T-helper 22 cell (primary cell): ENCODE measurements at regions not wholly inside any gene's neighbourhood (a gene's known extent, or its start where the extent isn't known, plus 50 kb on each side); places are given as distances from the start of the nearest gene placed in this dataset.
A peak's percentile ranks its signal among the peaks of the same experiment; 100 is the strongest.
"Not testable (repeated sequence)": the region's sequence is repeated elsewhere in the genome, so short reads cannot be mapped to it uniquely, and the experiment has no call there.

Source experiments
- DNase-seq: peaks from one replicate; pipeline ENCODE4 v3.0.0-alpha.2; 2020; ENCODE audit warnings: low read depth

DNA sequence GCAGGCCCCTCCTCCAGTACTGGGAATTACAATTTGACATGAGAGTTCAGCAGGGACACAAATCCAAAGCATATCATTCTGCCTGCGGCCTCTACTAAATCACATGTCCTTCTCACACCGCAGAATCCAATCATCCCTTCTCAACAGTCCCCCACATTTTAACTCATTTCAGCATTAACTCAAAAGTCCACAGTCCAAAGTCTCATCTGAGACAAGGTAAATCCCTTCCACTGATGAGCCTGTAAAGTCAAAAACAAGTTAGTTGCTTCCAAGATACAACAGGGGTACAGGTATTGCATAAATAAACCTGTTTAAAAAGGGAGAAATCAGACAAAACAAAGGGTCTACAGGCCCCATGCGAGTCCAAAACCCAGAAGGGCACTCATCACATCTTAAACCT lies 64.0 kb downstream of the EBNA1BP2 start:
- no peak for DNase-seq

DNA sequence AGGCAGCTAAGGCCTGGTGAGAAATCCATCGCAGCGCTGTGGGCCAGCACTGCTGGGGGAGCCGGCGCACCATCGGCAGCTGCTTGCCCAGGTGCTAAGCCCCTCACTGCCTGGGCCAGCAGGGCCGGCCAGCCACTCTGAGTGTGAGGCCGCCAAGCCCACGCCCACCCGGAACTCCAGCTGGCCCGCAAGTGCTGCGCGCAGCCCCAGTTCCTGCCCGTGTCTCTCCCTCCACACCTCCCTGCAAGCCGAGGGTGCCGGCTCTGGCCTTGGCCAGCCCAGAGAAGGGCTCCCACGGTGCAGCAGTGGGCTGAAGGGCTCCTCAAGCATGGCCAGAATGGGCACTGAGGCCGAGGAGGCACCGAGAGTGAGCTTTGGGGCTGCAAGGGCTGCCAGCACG lies 64.4 kb downstream of the EBNA1BP2 start:
- no peak for DNase-seq

DNA sequence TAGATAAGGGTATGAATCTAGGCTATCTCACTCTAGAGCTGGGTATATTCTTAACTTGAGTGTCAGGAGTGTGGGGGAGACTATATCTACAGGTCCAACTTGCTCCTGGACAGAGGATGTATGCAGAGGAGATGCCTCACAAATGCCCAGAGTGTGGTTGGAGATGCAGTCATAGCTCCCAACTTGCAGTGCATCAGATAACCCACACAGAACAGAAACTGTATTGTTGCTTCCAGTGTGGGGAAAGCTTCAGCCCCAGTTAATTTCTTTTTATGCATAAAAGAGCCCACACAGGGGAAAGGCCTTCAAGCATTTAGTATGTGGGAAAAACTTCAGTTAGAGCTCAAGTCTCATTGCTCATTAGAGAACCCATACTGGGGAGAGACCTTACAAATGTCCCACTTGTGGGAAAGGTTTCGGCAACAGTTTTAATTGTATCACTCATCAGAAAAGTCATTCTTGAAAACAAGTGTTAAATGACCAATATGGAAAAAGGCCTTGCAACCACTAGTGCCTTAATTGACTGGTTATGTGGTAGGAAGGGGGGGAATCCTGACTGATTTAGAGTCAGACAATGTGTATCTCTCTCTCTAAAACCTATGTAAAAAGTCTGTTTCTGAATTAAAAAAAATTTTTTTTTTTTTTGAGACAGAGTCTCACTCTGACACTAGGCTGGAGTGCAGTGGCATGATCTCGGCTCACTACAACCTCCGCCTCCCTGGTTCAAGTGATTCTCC lies 67.9 kb downstream of the EBNA1BP2 start:
- no peak for DNase-seq

DNA sequence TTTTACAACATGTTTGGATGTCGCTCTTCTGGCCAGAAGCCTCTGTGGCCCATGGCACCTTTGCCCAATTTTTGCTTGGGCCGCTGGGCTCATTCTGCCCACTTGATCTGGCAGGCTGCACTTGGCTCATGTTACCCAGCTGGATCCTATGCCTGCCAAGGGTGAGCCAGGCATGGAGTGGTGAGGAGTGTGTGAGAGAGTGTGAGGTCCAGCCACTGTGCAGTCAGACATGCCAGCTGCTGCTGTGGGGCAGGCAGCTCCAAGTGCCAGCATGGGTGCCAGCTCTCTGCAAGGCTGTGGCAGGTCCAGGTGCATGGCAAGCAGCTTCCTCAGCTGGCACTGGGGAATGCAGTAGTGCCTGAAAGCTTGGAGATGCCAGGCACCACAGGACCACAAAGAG lies 71.0 kb downstream of the EBNA1BP2 start:
- no peak for DNase-seq

DNA sequence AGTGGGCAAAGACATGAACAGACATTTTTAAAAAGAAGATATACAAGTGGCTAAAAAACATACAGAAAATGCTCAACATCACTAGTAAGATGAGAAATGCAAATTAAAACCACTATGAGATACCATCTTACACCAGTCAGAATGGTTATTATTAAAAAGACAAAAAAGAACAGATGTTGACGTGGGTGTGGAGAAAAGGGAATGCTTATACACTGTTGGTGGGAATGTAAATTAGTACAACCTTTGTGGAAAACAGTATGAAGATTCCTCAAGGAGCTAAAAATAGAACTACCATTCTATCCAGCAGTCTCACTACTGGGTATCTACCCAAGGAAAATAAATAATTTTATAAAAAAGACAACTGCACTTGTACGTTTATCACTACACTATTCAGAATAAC lies 73.9 kb downstream of the EBNA1BP2 start:
- DNase-seq = no peak

DNA sequence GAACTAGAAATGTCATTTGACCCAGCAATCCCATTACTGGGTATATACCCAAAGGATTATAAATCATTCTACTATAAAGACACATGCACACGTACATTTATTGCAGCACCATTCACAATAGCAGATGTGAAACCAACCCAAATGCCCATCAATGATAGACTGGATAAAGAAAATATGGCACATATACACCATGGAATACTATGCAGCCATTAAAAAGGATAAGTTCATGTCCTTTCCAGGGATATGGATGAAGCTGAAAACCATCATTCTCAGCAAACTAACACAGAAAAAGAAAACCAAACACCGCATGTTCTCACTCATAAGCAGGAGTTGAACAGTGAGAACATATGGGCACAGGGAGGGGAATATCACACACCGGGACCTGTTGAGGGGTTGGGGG lies 75.6 kb downstream of the EBNA1BP2 start:
- DNase-seq = not testable (repeated sequence)

DNA sequence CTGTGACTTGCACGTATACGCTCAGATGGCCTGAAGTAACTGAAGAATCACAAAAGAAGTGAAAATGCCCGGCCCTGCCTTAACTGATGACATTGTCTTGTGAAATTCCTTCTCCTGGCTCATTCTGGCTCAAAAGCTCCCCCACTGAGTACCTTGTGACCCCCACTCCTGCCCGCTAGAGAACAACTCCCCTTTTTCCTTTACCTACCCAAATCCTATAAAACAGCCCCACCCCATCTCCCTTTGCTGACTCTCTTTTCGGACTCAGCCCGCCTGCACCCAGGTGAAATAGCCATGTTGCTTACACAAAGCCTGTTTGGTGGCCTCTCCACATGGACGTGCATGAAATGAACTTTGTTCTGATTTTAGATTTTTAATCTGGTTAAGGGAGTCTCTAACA lies 81.3 kb downstream of the EBNA1BP2 start:
- DNase-seq = not testable (repeated sequence)

DNA sequence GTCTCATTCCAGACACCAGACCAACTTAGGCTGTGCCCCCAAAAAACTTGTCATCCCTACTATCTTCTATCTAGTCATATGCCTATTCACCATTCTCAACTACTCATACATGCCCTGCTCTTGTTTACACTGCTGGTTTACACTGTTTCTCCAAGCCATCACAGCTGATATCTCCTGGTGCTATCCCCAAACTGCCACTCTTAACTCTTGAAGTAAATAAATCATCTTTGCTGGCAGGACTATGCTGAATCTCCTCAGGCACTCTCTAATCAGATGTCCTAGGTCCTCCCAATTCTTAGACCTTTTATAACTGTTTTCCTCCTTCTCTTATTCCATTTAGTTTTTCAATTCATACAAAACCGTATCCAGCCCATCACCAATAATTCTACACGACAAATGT lies 81.9 kb downstream of the EBNA1BP2 start:
- not testable (repeated sequence) for DNase-seq

DNA sequence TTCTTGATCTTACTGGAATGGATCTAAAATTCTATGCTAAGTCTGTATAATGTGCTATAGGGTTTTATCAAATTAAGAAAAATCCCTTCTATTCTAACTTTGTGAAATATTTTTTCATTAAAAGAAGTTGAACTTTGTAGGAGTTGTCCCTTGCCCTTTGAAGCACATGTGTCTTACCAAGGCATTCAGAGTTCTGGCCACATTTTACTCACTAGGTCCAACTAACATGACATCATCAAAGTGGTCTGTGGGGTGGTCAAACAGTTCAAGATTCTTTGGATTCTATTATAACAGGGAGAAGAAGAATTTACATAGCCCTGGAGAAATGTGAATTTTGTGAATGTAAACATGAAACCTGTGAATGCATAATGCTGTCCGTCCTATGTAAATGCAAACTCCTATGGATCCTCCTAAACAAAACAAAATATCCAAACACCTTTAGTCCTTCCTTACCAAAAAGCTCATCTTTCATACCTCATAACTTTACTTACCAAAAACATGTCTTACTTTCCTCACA lies 88.7 kb downstream of the EBNA1BP2 start:
- no peak for DNase-seq

DNA sequence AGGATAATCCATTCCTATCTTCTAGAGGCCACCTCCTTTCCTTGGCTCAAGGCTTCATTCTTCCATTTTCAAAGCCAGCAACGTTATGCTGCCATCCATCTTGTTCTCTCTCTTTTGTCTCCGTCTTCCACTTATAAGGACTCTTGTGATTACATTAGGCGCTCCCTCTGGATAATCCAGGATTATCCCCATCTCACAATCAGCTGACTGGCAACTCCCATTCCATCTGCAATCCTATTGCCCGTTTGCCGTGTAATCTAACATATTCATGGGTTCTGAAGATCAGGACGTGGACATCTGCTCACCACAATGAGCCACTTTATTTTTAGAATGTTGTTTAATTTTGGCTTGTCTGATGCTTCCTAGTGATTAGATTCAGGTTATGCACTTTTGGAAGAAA lies 89.3 kb downstream of the EBNA1BP2 start:
- DNase-seq = no peak

DNA sequence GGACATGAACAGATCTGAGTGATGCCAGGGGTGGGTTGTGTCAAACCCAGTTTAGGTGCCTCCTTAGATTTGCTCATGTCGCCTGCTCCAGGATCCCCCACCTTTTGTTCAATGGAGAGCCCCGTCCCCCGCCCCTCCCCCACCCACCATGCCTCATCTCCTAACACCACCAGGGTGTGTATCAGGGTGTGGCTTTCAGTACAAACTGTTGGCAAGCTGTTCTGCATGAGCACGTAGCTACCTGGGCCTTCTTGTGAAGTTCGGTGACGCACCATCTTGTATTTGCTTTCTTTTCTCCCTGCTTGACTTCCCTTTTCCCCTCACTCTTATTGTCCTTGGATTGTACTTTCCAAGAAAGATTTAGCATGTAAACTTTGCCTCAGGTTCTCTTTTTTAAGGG lies 94.8 kb downstream of the EBNA1BP2 start:
- no peak for DNase-seq

DNA sequence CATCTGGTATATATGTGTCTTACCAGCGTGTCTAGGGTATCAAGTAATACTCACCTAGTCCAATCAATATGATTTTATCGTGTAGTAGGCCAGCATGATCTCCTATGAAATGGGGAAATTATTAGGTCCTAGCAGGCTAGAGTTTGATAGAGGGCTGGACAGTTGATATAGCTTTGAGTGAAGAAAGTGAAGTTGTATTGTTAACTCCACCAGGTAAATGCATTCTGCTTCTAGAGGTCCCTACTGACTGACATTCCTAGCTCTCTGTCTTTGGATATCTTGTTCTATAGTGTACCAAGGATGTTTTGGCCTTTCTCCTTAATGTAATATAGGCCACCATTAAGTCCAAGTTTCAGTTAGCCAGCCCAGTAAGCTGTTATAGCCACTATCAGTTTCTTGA lies 97.4 kb downstream of the EBNA1BP2 start:
- no peak for DNase-seq

DNA sequence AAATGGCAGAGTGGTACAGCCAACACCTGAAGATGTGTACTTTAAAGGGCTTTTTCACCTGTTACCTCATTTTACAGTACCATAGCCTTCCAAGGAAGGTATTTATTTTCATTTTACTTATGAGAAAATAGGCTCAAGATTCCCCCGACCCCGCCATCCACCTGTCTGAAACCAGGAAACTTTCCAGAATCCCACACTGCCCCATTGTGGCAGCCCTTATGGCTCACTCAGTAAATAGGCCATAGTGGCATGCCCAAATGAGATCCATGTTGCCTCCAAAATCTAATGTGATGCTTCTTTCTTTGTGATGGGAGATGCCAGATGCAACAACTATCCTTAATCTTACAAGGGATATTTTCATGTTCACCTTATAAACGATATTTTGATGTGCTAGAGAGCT lies 97.8 kb downstream of the EBNA1BP2 start:
- no peak for DNase-seq

DNA sequence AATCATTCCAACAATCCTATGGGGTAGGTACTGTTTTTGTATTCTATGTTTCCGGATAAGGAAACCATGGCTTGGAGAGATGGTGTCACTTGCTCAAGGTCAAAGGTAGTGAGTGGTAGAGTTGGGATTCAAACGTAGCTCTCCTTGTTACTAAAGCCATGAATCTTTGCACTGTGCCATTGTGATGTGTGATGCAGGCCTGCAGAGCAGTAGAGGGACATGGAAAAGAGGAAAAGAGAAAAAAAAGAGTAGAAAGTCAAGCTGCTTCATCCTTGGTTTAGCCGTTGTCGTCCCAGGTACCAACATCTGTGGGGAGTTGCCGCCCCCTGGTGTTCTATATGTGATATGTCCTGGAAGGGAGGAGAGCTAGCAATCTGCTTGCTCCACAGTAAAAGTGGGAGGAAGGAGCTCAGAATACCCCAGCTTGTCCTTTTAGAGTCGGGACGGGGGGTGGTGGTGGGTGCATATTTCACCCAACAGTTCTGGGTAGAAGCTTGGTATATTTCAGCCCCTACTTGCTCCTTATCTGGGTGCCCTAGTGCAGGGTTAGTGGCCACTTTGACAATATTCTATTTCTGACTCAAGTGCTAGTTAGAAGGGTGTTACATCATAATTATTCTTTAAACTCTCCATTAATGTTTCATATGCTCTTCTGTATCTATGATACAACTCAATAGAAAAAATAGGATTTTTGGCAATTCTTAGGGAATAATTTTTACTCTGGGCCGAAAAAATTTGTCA lies 98.4 kb downstream of the EBNA1BP2 start:
- DNase-seq = peak; percentile 36

DNA sequence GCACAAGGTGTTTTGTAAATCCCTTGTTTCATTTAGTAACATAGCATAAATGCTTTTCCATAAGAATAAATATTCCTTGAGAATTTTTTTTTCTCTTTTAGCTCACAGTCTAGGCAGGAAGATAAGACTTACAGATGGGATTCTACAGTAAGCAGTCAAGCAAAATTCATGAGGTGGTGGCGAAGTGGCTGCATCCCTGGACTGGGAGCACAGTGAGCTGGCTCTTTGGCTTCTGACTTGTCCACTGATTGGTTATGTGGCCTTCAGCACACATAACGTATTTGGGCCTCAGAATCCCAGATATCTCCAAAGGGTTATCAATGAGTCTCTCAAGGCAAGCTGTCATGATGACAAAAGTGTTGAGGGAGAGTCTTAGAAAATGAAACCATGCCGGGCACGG lies 99.8 kb downstream of the EBNA1BP2 start:
- no peak for DNase-seq

DNA sequence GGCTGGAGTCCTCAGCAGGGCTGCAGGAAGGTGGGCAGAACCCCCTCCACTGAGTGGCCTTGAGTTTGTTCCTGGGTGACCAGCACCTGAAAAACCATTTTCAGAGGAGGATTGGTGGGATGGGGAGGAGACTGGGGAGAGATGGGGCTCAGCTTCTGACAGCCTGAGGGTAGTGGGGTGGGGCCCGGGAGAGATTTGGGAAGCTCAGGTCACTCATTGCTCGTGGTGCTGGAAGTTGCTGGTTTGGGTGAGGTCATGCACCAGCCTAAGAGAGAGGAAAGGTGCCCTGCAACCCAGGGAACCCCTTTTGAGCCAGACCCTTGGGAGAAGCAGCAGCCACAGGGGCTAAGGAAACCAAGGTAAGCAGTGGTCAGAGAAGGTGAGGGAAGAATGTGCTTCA lies 100.8 kb downstream of the EBNA1BP2 start:
- DNase-seq = no peak

DNA sequence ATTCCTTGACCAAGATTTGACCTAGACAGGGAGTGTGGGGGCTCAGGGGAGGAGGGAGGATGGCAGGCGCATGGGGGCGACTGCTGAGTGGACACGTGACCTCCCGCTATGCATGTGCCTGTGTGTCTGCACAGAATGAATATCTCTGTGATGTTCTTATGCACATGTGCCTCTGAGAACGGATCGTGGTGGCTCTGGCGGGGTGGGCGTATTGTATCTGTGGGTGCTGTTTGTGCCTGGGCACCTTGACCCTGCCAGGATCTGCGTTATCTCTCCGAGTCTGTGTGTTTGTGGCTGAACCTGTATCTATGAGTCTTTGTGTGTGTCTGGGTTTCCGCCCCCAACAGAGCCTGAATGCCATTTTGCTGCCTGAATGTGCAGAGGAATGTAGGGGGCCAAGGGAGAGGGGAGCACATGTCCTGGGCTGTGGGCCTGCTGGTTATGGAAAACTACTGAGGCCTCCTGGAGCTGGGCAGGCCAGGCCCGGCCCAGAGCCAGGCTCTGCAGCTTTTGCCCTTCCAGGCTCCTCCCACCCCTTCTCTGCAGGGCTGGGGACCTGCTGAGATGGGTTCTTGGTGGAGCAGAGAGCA lies 102.5 kb downstream of the EBNA1BP2 start:
- DNase-seq = no peak

DNA sequence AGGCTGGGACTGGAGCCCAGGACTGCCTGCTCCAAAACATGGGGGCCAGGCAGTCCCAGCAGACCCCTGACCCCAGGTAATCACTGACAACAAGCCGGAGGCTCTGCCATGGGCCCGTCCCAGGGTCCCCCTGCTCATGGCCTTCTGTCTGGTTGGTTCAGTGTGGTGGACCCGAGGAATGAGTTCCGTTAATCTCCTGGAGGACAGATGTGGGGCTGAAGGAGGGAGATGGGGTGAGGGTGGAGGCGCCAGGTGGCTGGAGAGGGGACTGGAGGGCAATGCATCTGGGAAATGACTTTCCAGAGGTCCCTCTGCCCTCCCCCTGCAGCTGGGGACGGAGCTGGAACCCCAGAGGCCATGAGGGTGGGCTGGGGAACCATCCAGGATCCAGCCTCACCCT lies 103.2 kb downstream of the EBNA1BP2 start:
- no peak for DNase-seq

DNA sequence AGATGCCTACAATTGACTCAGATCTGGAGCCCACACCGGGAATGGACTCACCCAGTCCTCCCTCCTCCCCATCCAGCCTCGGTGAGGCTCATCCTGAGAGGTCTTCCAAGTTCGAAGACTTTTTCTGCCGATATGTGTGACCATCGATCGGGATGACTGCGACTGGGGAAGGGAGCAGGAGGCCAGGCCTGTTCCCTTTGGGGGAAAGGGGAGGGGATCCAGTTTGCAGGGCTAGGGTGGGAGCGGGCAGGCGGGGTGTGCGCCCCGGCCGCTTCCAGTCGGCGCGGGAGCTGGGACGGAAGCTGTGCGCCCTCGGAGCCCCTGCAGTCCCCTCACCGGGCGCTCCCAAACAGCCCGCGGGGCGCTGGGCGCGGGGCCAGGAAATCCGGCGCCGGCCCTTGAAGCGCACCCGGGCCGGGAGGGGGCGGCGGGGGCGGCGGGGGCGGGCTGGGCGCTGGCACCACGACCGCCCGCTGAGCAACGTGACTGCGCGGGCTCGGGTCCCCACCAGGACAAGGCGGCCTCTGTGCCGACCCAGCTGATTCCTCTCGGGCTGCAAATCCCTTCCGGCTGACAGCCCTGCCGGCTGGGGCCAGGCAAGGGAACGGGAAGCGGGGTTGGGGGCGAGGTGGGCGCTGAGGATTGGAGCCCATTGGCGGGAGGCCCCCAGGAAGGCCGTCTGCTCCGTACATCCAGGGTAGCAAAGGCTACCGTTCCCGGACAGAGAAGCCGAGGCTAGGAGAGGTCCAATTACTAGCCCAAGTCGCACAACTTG lies 103.9 kb downstream of the EBNA1BP2 start:
- no peak for DNase-seq

DNA sequence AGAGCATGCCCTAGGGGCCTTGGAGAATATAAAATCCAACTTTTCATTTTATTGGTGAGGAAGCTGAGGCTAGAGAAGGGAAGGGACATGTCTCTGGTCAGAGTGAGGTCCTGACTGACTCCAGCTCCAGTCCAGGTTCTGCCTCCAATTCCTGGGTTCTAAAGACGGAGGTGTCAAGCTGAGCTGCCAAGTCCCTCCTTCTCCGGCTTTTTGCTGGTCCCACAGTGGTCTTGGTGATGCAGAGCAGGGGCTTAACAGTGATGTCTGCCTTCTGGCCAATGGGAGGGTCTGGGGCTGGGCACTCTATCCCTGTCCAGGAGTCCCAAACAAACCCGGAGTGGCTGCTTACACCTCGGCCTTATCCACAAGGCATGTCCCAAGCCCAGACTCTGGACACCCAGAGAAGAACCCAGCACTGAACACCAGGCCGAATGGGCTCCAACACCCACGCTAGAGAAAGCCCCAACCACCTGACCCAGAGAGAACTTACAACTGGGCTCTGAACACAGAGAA lies 104.8 kb downstream of the EBNA1BP2 start:
- DNase-seq = no peak

DNA sequence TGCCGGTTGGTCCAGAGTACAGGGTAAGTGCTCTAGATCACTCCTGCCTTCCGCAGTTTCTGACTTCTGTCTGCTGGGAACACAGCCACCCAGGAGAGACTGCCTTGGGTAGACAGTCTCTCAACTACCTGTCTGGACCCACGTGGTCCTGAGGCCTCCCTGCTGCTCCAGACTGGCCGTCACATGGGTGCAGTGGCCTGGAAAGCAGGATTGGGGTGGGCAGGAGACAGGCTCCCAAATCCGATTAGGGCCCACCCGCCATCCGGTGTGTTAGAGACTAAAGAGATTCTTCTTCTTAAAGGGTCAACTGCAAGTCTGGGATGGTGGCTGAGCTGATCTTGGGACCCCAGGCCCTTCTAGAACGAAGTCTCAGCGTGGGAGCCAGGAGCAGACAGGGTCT lies 105.5 kb downstream of the EBNA1BP2 start:
- no peak for DNase-seq
